ENCODE measurements at regions not wholly inside any gene's neighbourhood (a gene's known extent, or its start where the extent isn't known, plus 50 kb on each side); places are given as distances from the start of the nearest gene placed in this dataset.

GRCh38 chr7:80386686-80387085, 125.2 kb downstream of the GNAT3 start:
- Histone ChIP-seq H3K36me3 (no peaks in the 10 kb centered on the region), H3K27me3 (no peaks in the 10 kb centered on the region), H3K27ac (no peak overlapping the region), H3K4me3 (no peak overlapping the region), H3K9me3 (no peaks in the 10 kb centered on the region), H3K4me1 (peaks cover 0 to 20% (median 8%) of the 10 kb centered on the region in 4 donors)
- no peak for TF ChIP-seq CTCF (IDR thresholded peaks at IDR 0.05)
- no peak for TF ChIP-seq EP300 (IDR thresholded peaks at IDR 0.05)
- TF ChIP-seq POLR2A (IDR thresholded peaks at IDR 0.05): no peak
- 89% methylated on average over 3 of the region's 3 CpGs for WGBS, 2 donors
- no peak for DNase-seq (ENCODE audit: low spot score in 2 of 2)

DNA sequence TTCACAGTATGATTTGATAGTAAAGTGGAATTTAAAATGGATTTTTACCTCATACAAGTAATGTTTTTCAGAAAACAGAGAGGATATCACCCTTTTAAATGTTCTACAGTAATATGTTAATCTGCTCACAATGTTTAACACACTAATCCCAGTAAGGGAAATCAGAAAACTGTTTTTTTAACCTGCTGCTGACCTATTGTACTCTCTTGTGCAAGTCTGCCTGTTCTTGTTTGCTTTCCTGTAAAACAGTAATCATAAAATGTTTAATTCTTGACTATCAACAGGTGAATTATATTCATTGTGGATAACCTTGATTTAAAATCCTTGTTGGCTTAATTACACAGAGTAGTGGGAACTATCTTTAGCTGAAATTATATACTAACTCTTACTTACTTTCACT, 126.4 kb downstream of the GNAT3 start:
- Histone ChIP-seq H3K4me1 (peaks cover 0 to 20% (median 8%) of the 10 kb centered on the region in 4 donors), H3K27ac (peak overlapping the region in 2 of 4 donors; percentile 26 to 59), H3K9me3 (no peaks in the 10 kb centered on the region), H3K4me3 (no peak overlapping the region), H3K27me3 (no peaks in the 10 kb centered on the region), H3K36me3 (no peaks in the 10 kb centered on the region)
- no peak for DNase-seq (ENCODE audit: low spot score in 2 of 2)
- TF ChIP-seq POLR2A (IDR thresholded peaks at IDR 0.05) (no peak), EP300 (IDR thresholded peaks at IDR 0.05) (peak in 1 of 2 donors; percentile 50), CTCF (IDR thresholded peaks at IDR 0.05) (no peak)

DNA sequence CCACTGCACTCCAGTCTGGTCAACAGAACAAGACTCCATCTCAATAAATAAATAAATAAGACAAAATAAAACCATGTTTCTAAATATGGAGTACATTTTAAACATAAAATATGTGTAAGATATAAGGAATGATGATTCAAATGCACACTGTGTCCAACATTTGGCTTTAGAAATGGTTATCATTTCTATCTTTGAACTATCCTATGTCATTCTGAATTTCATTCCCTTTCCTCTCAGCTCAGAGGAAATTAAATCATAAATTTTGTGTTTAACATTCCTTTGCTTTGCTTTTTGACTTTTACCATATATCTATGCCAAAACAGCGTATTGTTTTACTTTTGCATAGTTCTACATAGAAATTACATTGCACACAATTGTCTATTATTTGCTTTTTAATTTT, 130.9 kb downstream of the GNAT3 start:
- DNase-seq (ENCODE audit: low spot score in 2 of 2): no peak
- H3K27me3 ChIP-seq: no peaks in the 10 kb centered on the region
- no peak overlapping the region for H3K4me3 ChIP-seq
- H3K36me3 ChIP-seq: no peaks in the 10 kb centered on the region
- peaks cover 0 to 5% (median 0%) of the 10 kb centered on the region in 4 donors for H3K9me3 ChIP-seq
- TF ChIP-seq POLR2A (IDR thresholded peaks at IDR 0.05): no peak
- TF ChIP-seq EP300 (IDR thresholded peaks at IDR 0.05): no peak
- no peak for TF ChIP-seq CTCF (IDR thresholded peaks at IDR 0.05)
- H3K27ac ChIP-seq: no peak overlapping the region
- 71 to 85% methylated on average over 1 of the region's 1 CpG for WGBS, 2 donors
- peaks cover 0 to 32% (median 13%) of the 10 kb centered on the region in 4 donors for H3K4me1 ChIP-seq

DNA sequence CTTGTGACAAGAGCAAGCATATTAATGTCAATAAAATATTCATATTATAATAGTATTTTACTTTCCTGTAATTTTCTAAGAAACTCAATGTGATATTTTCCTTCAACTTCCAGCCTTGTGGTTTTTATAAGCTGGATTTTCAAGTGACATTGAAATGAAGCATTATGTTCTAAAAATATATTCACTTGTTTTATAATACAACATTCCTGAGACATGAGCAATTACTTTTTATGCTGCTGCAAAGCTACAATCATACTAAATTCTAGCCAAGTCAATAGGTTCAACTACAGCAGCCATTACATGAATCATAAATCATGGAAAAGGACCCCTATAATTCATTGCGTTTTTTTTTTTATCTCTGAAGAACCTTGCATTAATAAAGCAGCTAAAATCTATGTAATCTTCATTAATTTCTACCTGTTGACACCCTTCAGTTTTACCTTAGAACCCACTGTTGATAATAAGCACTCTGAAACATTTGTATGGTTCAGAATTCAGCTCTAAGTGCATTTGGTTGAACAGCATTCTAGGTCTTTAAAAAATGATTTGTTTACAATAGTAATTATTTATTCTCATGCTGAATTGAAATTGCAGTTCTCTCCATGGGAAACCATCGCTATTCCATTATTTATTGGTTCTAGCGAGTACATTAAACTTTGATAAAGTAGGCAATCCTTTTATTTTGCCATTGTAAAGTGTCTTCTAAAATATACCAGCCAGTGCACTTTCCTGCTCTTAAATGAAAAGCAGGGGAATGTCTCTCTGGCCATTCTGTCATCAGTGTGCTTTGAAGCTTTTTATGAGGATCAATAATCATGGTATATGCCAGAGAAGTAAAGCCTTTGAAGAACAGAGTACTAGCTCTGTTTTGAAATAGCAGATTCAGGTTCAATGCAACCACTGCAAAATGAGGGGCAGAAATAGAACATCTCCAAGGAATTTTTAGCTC, 132.6 kb downstream of the GNAT3 start:
- peaks cover 0 to 5% (median 0%) of the 10 kb centered on the region in 4 donors for H3K9me3 ChIP-seq
- no peak for DNase-seq (ENCODE audit: low spot score in 2 of 2)
- H3K27me3 ChIP-seq: no peaks in the 10 kb centered on the region
- H3K27ac ChIP-seq: peak overlapping the region in 2 of 4 donors; percentile 34 to 56
- 64 to 72% methylated on average over 3 of the region's 3 CpGs for WGBS, 2 donors
- H3K36me3 ChIP-seq: no peaks in the 10 kb centered on the region
- no peak overlapping the region for H3K4me3 ChIP-seq
- no peak for TF ChIP-seq POLR2A (IDR thresholded peaks at IDR 0.05)
- TF ChIP-seq EP300 (IDR thresholded peaks at IDR 0.05): no peak
- H3K4me1 ChIP-seq: peaks cover 0 to 21% (median 6%) of the 10 kb centered on the region in 4 donors

GRCh38 chr7:80374321-80374720, 137.5 kb downstream of the GNAT3 start:
- H3K4me3 ChIP-seq: no peak overlapping the region
- peaks cover 0 to 13% (median 4%) of the 10 kb centered on the region in 4 donors for H3K4me1 ChIP-seq
- no peaks in the 10 kb centered on the region for H3K27me3 ChIP-seq
- H3K36me3 ChIP-seq: no peaks in the 10 kb centered on the region
- peaks cover 0 to 5% (median 0%) of the 10 kb centered on the region in 4 donors for H3K9me3 ChIP-seq
- 68 to 71% methylated on average over 4 of the region's 4 CpGs for WGBS, 2 donors
- no peak for TF ChIP-seq CTCF (IDR thresholded peaks at IDR 0.05)
- TF ChIP-seq POLR2A (IDR thresholded peaks at IDR 0.05): no peak
- no peak for TF ChIP-seq EP300 (IDR thresholded peaks at IDR 0.05)
- no peak for DNase-seq (ENCODE audit: low spot score in 2 of 2)
- no peak overlapping the region for H3K27ac ChIP-seq
